ENCODE measurements at regions not wholly inside any gene's neighbourhood (a gene's known extent, or its start where the extent isn't known, plus 50 kb on each side); places are given as distances from the start of the nearest gene placed in this dataset.

DNA sequence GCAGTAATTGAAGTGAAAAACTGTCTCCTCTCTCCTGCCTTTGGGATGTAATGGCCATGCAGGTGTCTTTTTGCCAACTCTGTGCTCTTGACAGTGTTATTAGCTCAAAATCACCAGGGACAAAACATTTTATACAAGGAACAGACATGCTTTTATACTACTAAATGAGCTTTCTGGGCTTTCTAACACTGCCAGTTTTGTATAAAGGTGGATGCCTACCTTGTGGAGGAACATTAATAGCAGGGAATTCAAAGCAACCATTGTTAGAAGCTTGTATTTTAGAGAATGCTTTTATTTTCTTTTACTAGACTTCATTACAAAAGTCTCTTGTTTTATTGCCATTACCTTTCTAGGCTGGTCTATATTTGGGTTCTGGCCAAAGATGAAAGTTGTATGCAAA, 54.7 kb upstream of the ARSJ start:
- no peak overlapping the region for H3K4me3 ChIP-seq (ENCODE audit: control insufficient read depth, low read depth, low read length)
- TF ChIP-seq, protein P1, sequence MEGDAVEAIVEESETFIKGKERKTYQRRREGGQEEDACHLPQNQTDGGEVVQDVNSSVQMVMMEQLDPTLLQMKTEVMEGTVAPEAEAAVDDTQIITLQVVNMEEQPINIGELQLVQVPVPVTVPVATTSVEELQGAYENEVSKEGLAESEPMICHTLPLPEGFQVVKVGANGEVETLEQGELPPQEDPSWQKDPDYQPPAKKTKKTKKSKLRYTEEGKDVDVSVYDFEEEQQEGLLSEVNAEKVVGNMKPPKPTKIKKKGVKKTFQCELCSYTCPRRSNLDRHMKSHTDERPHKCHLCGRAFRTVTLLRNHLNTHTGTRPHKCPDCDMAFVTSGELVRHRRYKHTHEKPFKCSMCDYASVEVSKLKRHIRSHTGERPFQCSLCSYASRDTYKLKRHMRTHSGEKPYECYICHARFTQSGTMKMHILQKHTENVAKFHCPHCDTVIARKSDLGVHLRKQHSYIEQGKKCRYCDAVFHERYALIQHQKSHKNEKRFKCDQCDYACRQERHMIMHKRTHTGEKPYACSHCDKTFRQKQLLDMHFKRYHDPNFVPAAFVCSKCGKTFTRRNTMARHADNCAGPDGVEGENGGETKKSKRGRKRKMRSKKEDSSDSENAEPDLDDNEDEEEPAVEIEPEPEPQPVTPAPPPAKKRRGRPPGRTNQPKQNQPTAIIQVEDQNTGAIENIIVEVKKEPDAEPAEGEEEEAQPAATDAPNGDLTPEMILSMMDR (IDR thresholded peaks at IDR 0.05; ENCODE audit: control insufficient read depth, insufficient read depth, low read depth, low read length, missing control alignments), result no peak
- no peak for DNase-seq (ENCODE audit: low read depth)

DNA sequence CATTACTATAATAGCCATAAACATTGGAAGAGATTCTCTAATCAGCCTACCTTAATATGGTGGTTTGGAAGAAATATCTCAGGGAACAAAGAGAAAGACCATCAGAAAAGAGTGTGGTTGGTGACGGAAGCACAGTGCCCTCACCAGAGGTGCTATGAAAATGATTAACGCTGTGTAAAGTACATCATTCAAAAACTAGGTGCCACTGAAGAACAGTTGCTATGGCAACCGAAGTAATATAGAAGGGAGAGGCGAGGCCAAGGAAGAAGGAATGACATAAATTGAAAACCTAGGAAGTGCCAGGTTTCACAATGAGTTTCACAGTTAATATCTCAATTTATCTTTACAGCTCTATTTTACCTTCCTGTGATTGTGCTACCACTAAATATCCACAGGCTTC, 57.0 kb upstream of the ARSJ start:
- no peak overlapping the region for H3K4me3 ChIP-seq (ENCODE audit: control insufficient read depth, low read depth, low read length)
- TF ChIP-seq, protein P1 (IDR thresholded peaks at IDR 0.05; ENCODE audit: control insufficient read depth, insufficient read depth, low read depth, low read length, missing control alignments), result no peak
- DNase-seq (ENCODE audit: low read depth), result no peak

DNA sequence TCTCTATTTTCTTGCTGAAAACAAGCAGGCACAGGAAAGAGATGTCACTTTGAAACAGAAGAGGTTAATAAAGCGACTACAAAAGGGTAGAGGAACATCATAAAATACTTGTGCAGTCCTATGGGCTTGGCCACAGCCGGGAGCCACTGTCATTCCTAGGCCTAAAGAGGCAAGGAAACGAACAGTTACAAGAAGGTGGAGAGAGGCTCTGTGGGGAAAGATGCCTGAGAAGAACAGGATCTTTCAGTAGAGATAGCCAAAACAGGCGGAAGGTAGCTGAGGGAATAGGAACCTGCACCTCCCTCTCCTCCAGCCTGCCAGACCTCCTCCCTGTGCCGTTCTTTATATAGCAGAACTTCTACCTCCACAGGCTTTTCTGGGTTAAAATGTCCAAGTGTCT, 57.4 kb upstream of the ARSJ start:
- TF ChIP-seq, protein P1 (IDR thresholded peaks at IDR 0.05; ENCODE audit: control insufficient read depth, insufficient read depth, low read depth, low read length, missing control alignments), result no peak
- no peak overlapping the region for H3K4me3 ChIP-seq (ENCODE audit: control insufficient read depth, low read depth, low read length)
- no peak for DNase-seq (ENCODE audit: low read depth)

DNA sequence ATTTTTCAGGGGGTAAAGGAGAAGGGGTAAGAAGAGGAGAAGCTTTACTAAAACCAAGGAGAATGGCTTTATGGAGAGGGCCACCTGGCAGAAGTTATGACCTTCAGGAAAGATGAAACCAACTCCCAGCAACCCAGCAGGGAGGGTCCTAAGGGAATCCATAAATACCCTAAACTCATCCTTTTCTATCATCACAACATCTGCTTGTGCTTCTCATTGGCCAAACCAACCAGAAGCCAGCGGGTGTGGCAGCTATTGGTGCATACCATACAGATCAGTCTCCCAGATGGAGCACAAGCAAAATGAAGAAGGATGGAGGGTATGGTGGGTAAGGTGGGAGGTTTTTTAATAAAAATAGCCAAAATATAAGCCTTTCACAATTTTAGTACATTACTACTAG, 58.5 kb upstream of the ARSJ start:
- TF ChIP-seq, protein P1 (IDR thresholded peaks at IDR 0.05; ENCODE audit: control insufficient read depth, insufficient read depth, low read depth, low read length, missing control alignments), result no peak
- no peak for DNase-seq (ENCODE audit: low read depth)
- no peak overlapping the region for H3K4me3 ChIP-seq (ENCODE audit: control insufficient read depth, low read depth, low read length)

DNA sequence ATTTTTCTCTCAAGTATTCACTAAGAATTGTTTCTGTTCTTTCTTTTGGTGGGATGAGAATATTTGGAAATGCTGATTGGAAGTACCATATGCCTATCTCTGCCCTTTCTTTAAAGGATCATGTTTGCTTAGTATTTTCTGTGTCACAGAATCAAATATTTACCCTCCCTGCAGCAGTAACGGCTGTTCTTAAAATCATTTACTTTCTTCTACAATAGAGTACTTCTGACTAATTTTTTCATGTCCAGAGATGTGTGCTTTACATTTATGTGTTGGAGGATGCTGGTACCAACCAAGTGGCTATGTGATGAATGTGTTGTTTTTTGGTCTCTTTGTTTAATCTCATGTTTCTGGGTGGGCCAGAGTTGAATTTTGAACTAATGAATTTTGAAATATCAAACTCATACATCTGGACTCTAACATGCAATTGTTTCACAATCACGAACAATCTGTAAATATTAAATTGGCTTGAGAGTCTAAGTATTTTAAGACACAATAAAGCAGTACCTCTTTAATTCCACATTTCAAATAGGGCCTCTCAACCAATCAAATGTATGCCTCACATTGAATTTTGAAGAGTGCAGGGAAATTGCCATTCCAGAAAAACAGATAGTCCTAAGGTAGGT, 59.4 kb upstream of the ARSJ start:
- no peak overlapping the region for H3K4me3 ChIP-seq (ENCODE audit: control insufficient read depth, low read depth, low read length)
- DNase-seq (ENCODE audit: low read depth), result no peak
- TF ChIP-seq, protein P1 (IDR thresholded peaks at IDR 0.05; ENCODE audit: control insufficient read depth, insufficient read depth, low read depth, low read length, missing control alignments), result no peak

DNA sequence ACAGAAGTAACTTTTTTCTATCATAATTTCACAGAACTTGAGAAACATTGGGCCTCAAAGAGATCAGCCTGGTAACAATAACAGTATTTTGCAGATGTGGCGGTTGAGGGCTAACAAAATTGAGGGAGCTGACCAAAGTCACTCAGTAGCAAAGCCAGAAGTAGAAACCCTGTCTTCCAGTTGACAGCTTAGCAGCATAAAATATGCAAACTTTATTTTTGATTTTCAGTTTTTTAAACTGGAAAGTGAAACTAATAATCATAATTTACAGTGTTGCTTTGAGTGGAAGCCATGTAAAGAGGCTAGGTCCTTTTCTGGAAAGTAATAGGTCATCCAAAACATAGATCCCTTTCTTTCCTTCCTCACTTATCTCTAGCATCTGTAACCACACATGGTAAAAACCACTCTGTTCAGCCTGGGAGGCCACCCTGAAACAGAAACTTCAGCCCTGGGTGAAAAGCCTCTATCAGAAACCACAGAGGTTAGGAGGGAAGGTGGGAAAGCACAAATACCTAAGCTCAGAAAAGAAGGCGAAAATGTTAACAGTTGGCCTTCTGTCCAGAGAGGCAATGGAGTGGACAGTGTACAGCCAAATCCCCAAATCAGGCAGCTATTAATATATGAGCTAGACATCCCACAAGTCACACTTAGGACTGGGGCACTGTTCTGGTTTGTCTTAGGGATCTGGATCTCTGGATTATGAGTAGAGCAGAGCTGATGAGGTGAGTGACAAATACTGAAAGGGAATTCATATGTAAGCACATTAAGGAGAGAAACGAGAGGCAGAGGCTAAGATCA, 61.1 kb upstream of the ARSJ start:
- DNase-seq (ENCODE audit: low read depth), result no peak
- no peak overlapping the region for H3K4me3 ChIP-seq (ENCODE audit: control insufficient read depth, low read depth, low read length)

More for the DNA sequence above, 61.1 kb upstream of the ARSJ start:
- TF ChIP-seq, protein P1 (IDR thresholded peaks at IDR 0.05; ENCODE audit: control insufficient read depth, insufficient read depth, low read depth, low read length, missing control alignments), result no peak

Measured in AG09309 (cell line).